SHP77 (cell line): ENCODE measurements at regions not wholly inside any gene's neighbourhood (a gene's known extent, or its start where the extent isn't known, plus 50 kb on each side); places are given as distances from the start of the nearest gene placed in this dataset.
"Not testable (repeated sequence)": the region's sequence is repeated elsewhere in the genome, so short reads cannot be mapped to it uniquely, and the experiment has no call there.

Experiments
- DNase-seq, 2 experiments: peaks; one replicate each; lab custom pipeline; 2025; lab: John Stamatoyannopoulos, UW

DNA sequence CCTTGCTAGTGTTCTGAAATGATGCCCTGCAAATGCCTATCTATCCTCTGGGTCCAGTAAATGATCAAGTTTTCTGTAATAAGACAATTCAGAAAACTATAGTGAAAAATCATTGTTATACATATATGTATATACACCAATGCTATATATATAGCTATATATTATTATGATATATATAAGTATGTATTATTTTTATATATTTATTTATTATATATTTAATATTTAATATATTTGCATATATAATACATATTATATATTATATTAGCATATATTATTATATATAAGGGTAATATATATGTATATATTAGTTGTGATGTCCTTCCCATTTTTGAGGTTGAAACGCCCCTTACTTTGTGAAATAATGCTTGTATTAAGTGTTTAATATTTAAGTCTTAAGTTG, 181.4 kb upstream of the CACNA2D1 start:
- DNase-seq: no peak

DNA sequence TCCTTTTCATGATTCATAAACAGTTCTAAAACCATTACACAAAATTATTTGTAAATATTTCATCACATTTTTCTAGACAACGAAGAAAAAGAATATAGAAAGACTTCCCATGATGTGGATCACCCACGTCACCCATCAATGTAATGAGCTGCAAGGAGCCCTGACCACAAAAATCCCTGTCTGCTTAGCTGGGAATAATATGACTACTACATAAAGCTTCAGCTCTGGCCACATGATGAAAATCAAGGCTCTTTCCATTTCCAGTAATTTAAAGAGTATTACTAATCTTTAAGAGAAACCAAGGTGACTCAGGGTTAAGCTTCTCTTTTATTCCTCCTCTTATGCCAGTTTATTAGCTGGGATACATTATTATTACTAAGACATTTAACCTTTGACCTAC, 180.8 kb upstream of the CACNA2D1 start:
- no peak for DNase-seq

DNA sequence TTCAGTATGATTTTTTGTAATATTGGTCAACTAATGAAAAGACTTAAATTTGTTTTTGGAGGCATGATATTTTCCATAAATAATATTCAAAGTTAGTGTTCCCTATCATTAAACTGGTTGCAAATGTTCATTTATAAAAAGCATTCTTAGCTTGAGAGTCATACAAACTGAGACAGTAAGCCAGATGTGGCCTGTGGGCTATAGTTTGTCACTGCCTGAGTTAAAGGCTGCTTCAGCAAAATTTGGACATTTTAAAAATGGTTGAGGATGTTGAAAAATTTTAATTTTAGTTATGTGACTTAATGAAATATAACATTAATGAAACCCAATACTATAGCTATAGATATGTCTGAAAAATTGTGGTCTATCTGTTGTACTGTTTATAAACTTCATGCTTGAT, 180.2 kb upstream of the CACNA2D1 start:
- no peak for DNase-seq

DNA sequence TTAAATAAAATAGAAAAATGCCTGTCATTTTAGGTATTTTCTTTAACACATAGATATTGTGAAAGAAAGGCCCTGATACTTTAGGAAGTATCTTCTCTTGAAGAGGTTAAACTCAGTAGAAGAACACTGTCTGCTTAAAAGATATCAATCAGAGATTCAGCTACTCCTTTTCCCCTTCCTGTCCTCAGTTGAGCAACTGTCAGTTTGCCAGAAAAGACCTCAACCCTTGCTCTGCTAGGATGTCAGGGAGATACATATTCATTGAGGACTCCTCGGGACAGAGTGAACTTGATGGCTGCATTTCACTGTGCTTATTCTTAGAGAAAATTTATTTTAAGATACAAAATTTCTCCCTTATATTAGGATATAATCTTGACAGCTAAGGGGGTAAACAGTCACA, 173.6 kb upstream of the CACNA2D1 start:
- no peak for DNase-seq

DNA sequence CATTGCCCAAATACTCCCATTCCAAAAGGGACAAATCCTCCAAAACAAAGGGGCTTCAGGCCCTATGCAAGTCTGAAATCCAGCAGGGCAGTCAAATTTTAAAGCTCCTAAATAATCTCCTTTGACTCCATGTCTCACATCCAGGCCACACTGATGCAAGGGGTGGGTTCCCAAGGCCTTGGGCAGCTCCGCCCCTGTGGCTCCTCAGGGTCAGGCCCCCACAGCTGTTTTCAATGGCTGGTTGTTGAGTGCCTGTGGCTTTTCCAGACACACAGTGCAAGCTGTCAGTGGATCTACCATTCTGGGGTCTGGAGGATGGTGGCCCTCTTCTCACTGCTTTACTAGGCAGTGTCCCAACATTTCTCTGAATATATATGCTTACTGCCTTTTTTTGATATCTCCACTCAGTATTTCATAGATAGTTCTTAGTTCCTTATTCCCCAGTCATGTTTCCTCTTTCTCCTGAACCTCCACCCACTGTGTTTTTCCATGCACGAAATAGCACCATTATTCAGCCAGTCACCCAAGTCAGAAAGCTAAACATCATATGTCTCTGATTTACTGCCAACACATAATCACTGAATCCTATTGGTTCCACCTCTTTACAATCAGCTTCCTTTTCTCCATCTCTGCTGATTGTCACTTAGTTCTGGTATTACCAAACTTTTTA, 172.6 kb upstream of the CACNA2D1 start:
- no peak for DNase-seq

DNA sequence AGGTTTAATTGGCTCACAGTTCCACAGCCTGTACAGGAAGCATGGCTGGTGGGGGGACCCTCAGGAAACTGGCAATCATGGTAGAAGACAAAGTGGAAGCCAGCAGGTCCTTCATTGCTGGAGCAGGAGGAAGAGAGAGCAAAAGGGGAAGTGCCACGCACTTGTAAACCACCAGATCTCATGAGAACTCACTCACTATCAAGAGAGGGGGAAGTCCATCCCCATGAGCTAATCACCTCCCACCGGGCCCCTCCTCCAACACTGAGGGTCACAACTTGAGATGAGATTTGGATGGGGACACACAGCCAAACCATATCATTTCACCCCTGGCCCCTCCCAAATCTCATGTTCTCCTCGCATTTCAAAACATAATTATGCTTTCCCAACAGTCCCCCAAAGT, 171.9 kb upstream of the CACNA2D1 start:
- no peak for DNase-seq

DNA sequence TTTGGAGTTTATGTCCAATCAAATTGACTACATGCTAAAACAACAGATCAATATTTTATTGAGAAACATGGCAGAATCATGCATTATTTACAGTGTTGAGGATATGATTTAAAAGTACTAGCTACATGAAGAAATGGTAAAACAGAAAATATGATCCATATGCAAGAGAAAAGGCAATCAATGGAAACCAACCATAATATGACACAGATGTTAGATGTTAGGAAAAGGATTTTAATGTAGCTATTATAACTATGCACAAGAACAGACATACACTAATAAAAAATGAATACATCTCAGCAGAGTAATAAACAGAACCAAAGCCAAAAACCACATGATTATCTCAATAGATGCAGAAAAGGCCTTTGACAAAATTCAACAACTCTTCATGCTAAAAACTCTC, 166.2 kb upstream of the CACNA2D1 start:
- no peak for DNase-seq

DNA sequence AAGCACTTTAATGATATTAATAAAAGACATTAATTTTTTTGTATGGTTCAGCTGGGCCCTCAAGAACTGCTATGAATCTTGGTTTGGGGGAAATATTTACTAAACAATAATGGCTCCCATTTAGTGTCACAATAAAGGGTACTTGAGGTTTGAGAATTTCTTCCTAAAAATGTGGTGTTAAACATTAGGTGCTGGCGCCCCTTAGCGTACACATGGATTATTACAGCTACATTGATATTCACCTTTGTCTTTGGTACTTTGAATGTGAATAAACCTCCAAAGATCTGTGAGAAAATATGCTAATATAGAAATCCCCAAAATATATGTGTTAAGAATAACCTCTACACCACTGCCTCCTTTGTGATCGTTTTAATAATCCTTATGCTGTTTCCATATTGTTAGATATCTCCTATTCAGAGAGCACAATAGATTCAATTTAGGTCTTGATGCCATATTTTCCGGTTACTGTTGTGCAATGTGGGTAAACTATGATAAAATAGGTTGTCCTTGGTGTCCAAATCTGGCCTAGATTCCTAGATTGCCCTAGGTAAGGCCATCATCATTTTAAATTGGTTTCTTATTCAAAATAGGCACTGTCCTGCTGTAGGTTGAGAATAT, 161.8 kb upstream of the CACNA2D1 start:
- DNase-seq: peak; percentile 53 to 54

DNA sequence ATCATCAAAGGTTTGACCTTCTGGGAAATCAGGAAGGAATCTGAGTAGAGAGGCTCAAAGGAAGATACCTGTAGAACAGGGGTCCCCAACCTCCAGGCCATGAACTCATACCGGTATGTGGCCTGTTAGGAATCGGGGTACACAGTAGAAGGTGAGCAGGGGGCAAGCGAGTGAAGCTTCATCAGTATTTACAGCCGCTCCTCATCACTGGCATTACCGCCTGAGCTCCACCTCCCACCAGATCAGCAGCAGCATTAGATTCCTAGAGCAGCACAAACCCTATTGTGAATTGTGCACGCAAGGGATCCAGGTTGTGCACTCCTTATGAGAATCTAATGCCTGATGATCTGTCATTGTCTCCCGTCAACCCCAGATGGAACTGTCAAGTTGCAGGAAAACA, 158.5 kb upstream of the CACNA2D1 start:
- DNase-seq: no peak

DNA sequence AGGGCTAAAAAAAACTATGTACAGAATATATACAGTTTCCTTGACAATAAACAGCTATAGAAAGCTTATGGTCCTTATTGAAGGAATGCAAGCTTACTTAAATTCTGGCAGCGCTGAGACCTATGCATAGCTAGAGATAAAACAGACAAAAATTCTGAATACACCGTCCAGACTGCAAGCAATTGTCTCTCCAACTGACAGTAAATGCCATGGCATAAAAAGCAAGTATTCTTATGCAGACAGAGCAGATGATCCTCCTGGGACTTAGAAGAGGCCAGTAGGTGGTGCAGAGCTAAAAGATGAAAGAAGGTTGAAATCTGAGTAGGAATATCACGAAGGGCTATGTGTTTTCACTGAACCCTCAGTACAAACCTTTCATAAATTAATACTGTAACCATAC, 157.0 kb upstream of the CACNA2D1 start:
- no peak for DNase-seq

DNA sequence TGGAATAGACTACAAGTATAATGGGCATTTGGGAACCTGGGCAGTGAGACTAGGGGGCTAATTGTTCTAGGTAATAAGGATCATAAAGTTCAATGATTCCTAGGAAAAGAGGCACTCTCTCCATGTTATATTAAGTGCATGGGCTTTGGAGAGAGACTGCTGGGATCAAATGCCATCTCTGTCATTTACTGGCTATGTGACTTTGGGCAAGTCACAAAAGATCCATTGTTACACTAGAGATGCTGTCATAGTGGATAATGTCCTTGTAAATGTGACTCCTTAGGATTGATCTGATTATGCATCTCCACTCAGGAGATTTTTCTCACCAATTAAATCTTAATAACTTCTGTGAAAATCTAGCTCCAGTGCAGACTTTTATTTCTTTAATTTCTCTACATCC, 156.3 kb upstream of the CACNA2D1 start:
- DNase-seq: no peak

DNA sequence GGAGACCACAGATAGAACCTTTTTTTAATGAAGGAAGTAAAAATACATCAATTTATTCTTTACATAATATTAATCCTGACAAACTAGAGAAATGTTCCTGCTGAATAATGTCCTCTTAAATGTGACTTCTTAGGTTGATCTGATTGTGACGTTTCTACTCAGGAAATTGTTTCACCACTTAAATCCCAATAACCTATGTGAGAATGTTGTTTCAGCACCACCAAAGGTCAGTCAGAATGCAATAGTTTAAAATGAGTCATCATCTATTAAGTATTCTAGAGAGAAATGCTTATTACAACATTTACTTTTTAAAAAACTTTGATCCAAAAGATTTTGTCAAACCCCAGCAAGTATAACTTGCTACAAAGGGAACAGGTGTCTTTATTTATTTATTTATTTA, 155.4 kb upstream of the CACNA2D1 start:
- DNase-seq: no peak

DNA sequence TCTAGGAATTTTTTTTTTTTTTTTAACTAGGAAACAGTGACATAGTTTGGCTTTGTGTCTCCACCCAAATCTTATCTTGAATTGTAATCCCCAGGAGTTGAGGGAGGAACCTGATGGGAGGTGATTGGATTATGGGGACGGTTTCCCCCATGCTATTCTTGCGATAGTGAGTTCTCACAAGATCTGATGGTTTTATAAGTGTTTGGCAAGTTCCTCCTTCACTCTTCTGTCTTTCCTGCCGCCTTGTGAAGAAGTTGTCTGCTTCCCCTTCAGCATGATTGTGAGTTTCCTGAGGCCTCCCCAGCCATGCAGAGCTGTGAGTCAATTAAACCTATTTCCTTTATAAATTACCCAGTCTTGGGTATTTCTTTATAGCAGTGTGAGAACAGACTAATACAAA, 152.2 kb upstream of the CACNA2D1 start:
- not testable (repeated sequence) for DNase-seq

DNA sequence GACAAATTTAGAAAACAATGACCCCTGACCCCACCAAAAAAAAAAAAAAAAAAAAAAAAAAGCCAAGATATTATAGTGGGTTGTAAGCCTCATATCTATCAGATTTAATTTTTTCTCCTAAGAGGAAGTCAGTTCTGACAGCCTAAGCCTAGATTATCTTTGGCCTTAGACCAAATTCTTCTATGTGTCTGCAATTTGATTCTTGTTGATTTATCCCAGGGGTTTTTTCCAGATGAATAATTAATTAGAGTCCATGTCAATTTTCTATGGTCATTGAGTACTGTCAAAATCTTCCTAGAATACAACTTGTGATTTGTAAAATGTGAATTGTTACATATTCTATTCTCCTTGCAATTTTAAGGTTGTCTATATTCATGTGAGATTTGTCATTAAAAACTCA, 151.6 kb upstream of the CACNA2D1 start:
- DNase-seq: peak; percentile 8 to 11

DNA sequence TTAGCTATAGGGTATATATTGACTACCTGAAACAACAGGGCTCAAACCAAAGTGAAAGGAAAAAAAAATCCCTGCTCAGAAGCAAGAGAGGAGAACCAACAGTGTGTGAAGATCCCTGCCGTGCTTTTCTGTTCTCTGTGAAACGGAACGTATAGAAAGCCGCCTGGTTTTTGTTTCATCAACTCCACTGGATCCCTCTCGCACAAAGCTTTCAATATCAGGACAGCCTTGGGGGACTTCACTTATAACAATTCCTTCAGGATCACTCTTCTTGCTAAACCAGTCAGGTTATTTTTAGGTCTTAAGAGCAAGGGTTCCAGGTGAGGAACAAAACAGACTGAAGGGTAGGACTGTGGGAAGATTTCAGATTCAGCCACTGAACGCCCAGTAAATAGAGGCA, 151.1 kb upstream of the CACNA2D1 start:
- peak; percentile 38 to 46 for DNase-seq

DNA sequence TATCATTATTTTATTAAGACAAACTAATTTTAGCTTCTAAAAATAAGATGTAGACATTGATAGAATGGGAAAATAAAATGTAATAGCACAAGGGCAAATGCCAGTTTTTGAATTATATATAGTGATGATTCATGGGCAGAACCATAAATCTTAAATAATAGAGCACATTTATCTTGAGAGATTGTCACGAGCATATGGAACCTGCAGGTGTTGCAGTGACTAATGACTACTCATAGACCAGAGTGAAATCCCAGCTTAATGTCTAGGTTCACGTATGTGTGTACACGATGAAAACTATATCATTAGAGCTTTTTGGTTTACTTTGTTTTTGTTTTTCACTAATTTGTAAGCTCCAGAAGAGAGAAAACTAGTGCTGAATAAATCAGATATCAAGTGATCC, 150.2 kb upstream of the CACNA2D1 start:
- DNase-seq: peak; percentile 73 to 75

DNA sequence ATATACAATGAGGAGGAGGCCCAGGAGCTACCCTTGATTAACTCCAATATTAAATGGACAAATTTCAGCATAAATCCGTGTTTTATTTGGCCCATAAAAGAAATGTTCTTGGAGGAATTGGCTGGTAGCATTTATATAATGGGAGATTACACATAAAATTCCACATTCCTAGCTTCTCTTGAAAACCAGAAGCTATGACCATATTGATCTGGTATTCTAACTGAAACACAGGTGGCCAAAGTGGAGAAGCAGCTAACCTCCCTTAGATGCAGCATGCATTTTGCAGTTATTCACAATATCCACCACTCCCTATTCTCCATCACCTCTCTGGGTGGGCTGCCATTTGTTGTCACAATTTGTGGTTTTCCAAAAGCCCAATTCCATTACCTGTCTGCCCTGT, 148.8 kb upstream of the CACNA2D1 start:
- DNase-seq: no peak

DNA sequence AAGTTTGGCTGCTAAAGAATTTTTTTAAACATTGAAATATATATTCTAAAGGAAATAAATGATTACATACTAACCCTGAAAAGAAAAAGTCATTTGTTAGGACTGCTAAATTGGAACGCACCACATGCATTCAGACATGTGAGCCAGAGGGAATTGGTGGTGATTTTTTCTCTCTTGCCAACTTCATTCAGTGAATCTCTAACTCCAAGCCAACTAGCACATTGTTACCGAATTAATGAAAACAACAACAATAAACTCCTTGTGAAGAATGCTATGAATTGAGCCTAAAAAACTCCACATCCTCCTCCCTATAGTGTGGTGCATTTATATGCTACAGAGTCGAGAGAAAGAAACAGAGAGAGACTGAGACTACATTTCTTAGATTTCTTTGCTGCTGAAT, 135.5 kb upstream of the CACNA2D1 start:
- no peak for DNase-seq

DNA sequence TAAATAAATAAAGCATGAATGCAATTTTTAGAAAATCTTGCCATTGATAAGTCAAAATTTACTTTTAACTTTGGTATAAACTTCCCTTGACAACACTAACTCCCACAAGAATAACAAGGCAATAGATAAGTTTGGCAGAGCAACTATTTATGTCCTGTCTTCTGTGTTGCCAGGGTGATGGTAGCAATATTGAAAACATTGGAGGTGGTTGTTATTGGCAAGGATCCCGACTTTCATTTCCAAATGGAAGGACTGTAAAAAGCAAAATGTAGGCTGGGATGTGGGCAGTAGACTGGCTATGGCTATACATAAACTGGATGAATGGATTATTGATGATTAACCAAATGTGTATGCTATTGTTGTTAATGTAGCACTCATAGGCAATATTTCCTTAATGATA, 134.9 kb upstream of the CACNA2D1 start:
- no peak for DNase-seq

DNA sequence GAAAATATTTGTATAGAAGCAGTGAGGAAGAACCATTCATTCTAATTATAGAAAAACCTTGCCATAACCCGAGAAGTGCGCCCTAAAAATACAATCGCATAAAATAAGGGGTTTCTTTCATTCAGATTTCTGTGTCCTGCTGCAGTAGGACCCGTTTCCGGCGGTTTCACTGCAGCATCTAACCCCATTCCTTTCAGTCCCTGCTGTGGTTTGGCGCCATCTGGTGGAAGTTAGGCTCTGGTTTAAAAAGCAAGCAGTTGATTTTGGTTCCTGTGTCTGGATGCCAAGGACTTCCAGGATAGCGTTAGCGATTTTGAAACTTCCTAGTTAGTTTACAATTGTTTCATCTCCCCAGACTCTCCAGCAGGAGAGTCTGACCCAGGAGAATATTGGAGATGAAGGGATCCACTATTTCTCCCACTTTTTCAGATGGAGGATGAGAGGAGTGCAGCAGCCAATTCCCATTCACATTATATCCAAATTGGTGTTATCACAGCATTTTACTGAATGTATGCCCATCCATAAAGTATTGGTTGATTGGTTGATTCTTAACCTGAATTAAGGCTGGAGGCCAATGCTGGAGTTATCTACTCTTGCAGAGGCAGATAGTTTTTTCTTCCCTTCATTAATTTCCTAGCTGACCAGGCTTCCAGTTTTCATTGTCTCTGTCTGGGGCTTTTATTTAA, 128.8 kb upstream of the CACNA2D1 start:
- DNase-seq: peak; percentile 88 to 90

DNA sequence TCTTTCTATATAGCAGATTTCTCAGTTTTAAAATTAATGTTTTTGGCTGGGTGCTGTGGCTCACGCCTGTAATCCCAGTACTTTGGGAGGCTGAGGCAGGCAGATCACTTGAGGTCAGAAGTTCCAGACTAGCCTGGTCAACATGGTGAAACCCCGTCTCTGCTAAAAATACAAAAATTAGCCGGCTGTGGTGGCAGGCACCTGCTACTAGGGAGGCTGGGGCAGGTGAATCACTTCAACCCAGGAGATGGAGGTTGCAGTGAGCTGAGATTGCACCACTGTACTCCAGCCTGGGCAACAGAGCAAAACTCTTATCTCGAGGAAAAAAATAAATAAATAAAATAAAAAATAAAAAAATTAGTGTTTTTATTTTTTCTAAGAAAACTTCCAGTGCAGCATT, 127.5 kb upstream of the CACNA2D1 start:
- DNase-seq: not testable (repeated sequence)

DNA sequence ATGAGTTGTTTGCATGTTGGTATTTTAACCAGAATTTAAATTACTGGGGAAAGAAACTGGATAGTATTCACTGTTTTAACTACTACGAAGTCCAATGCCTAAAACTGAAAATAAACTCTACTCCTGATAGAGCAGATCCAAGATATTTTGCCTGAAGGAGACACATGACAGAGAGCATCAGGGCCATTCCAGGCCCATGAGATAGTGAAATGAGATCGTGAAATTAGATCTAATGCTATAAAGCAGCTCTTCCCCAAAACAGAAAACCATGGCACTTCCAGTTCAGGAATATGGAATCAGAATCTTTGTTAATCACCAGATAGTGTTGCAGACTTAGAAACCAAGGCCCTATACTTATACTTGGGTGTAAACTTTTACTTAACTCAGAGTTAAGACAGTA, 124.3 kb upstream of the CACNA2D1 start:
- DNase-seq: no peak

DNA sequence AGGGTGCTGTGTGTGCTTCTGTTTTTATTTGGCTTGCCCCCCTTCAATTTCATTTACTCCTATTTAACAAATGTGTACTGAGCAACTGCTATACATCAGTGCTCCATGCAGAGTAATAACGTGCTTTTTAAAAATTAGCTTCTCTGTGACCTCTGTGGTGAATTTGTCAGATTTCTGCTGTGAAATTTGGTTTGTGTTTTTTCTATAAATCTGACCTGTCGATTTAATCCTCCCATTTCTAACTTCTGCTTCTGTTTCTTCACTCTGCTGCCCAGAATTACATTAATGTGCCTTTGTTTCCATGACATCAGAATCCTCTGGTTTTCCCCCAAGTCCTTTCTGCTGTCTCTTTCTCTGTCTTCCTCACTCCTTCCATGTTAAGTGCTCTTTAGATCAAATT, 123.8 kb upstream of the CACNA2D1 start:
- DNase-seq: no peak

DNA sequence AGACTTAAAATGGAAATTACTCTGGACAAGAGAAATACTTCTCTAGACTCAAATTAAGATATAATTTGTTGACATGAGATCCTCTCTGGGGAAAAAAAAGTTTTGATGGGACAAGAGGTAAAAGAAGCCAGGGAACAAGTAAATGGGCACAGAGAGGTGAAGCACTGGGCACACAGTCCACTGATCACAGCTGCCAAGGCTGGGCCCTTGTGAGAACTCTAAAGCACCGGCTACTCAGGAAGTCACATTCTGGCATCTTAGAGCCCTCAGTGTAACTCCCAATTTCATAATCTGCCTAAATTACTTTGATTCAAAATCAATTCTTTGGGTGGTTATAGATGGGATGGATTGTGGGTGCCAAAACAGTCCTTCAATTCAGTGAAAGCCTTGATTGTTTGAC, 123.2 kb upstream of the CACNA2D1 start:
- no peak for DNase-seq
